OCI-LY7 (cell line): ENCODE measurements at regions not wholly inside any gene's neighbourhood (a gene's known extent, or its start where the extent isn't known, plus 50 kb on each side); places are given as distances from the start of the nearest gene placed in this dataset.
"Not testable (repeated sequence)": the region's sequence is repeated elsewhere in the genome, so short reads cannot be mapped to it uniquely, and the experiment has no call there.

Experiments
- BruUV-seq: library from RNA; stranded (reverse); fragments of 400-500 nt; replicated peaks from 2 replicates; lab custom pipeline; 2021; lab: Mats Ljungman, UMichigan
- CTCF ChIA-PET: fragments of 300-600 bp; sonication (Branson Sonifier 250); formaldehyde crosslinking; loops from one replicate; lab custom pipeline; 2022; ENCODE audit warnings: antibody characterized with exemption; ENCODE audit not compliant: unreplicated experiment; lab: Charles Lee
- POLR2A ChIA-PET: fragments of 300-600 bp; sonication (Branson Sonifier 250); formaldehyde crosslinking; loops from one replicate; lab custom pipeline; 2022; ENCODE audit warnings: antibody characterized with exemption; lab: Charles Lee
- DNase-seq: peaks from one replicate; pipeline ENCODE4 v3.0.0-alpha.2; 2015; ENCODE audit warnings: low spot score
- H2AFZ ChIP-seq: fragments of 200-600 bp; sonication (generic), shearing (Covaris generic); 2 replicates; pipeline ENCODE4 v1.6.1; 2014; ENCODE audit warnings: mild to moderate bottlenecking, antibody characterized with exemption, low read length, moderate library complexity
- H3K27ac ChIP-seq: fragments of 200-600 bp; sonication (generic); 2 replicates; pipeline ENCODE4 v1.5.1; 2014; ENCODE audit warnings: mixed run types, low read depth, mild to moderate bottlenecking, moderate library complexity, low read length, inconsistent platforms; ENCODE audit not compliant: poor library complexity, severe bottlenecking
- H3K36me3 ChIP-seq: fragments of 200-600 bp; sonication (generic); 2 replicates; pipeline ENCODE4 v1.6.1; 2014; ENCODE audit warnings: mild to moderate bottlenecking, antibody characterized with exemption, low read length, moderate library complexity, mixed read lengths; ENCODE audit not compliant: insufficient read depth
- H3K4me1 ChIP-seq: fragments of 200-600 bp; sonication (generic); 2 replicates; pipeline ENCODE4 v1.5.1; 2014; ENCODE audit warnings: mild to moderate bottlenecking, low read length; ENCODE audit not compliant: insufficient read depth, poor library complexity, severe bottlenecking
- H3K4me2 ChIP-seq: fragments of 200-600 bp; sonication (generic); 2 replicates; pipeline ENCODE4 v1.6.1; 2014; ENCODE audit warnings: mild to moderate bottlenecking, low read length
- H3K4me3 ChIP-seq: fragments of 200-600 bp; sonication (generic); 2 replicates; pipeline ENCODE4 v1.5.1; 2014; ENCODE audit warnings: mild to moderate bottlenecking, low read depth, low read length; ENCODE audit not compliant: poor library complexity, severe bottlenecking
- H3K79me2 ChIP-seq: fragments of 200-600 bp; sonication (generic); 2 replicates; pipeline ENCODE4 v1.6.1; 2016; ENCODE audit warnings: low read depth, mild to moderate bottlenecking, low read length, moderate library complexity, mixed read lengths; ENCODE audit not compliant: insufficient read depth
- H3K9me2 ChIP-seq: fragments of 200-600 bp; sonication (generic); 2 replicates; pipeline ENCODE4 v1.6.1; 2016; ENCODE audit warnings: mild to moderate bottlenecking, low read length, mixed read lengths; ENCODE audit not compliant: insufficient read depth
- H3K9me3 ChIP-seq: fragments of 200-600 bp; sonication (generic); 2 replicates; pipeline ENCODE4 v1.6.1; 2014; ENCODE audit warnings: mild to moderate bottlenecking, mixed run types, low read length, mixed read lengths
- H4K20me1 ChIP-seq: fragments of 200-600 bp; sonication (generic); 2 replicates; pipeline ENCODE4 v1.6.1; 2014; ENCODE audit warnings: mild to moderate bottlenecking, antibody characterized with exemption, low read length, moderate library complexity, mixed read lengths; ENCODE audit not compliant: insufficient read depth
- CTCF ChIP-seq: fragments of 200-600 bp; sonication (generic); conservative IDR thresholded peaks from 2 replicates; pipeline ENCODE4 v1.5.1; 2014; ENCODE audit warnings: mild to moderate bottlenecking, antibody characterized with exemption, low read length, moderate library complexity, mixed read lengths
- EZH2phosphoT487 ChIP-seq: fragments of 200-600 bp; sonication (generic); IDR thresholded peaks from 2 replicates; pipeline ENCODE4 v1.6.1; 2018; ENCODE audit warnings: low read depth, borderline replicate concordance, mild to moderate bottlenecking, mixed run types, antibody characterized with exemption, low read length, moderate library complexity, mixed read lengths
- intact Hi-C: fragments of 100-400 bp; cut with micrococcal nuclease; formaldehyde crosslinking; loops from one replicate; pipeline ENCODE4 v1.10.0; 2022; ENCODE audit not compliant: unreplicated experiment

GRCh38 chr3:164007765-164008164, 1070.5 kb downstream of the SI start:
- no TSS peak for BruUV-seq
- intact Hi-C loops: no loop called here
- no peaks in the 10 kb centered on the region for H3K4me1 ChIP-seq
- no peaks in the 10 kb centered on the region for H3K9me3 ChIP-seq
- DNase-seq: no peak
- no peak overlapping the region for H3K4me3 ChIP-seq
- no peaks in the 10 kb centered on the region for H4K20me1 ChIP-seq
- ChIA-PET CTCF (no interaction called here), POLR2A (no interaction called here)
- no peaks in the 10 kb centered on the region for H3K9me2 ChIP-seq
- no peaks in the 10 kb centered on the region for H3K36me3 ChIP-seq
- H3K27ac ChIP-seq: no peak overlapping the region
- H3K4me2 ChIP-seq: no peak overlapping the region
- H2AFZ ChIP-seq: no peak overlapping the region
- H3K79me2 ChIP-seq: no peaks in the 10 kb centered on the region
- TF ChIP-seq CTCF (no peak), EZH2phosphoT487 (no peak)

GRCh38 chr3:164004205-164004604, 1074.1 kb downstream of the SI start:
- Histone ChIP-seq H3K9me3 (no peaks in the 10 kb centered on the region), H3K79me2 (no peaks in the 10 kb centered on the region), H3K4me3 (no peak overlapping the region), H3K9me2 (no peaks in the 10 kb centered on the region), H3K4me1 (no peaks in the 10 kb centered on the region), H3K27ac (no peak overlapping the region), H4K20me1 (no peaks in the 10 kb centered on the region), H2AFZ (no peak overlapping the region), H3K4me2 (no peak overlapping the region), H3K36me3 (no peaks in the 10 kb centered on the region)
- intact Hi-C loops: no loop called here
- no TSS peak for BruUV-seq
- ChIA-PET CTCF (no interaction called here), POLR2A (no interaction called here)
- no peak for TF ChIP-seq CTCF
- no peak for TF ChIP-seq EZH2phosphoT487
- DNase-seq: no peak

- CTCF ChIA-PET, BruUV-seq, H3K4me3 ChIP-seq, H3K9me2 ChIP-seq, intact Hi-C loops, H3K4me2 ChIP-seq, DNase-seq, H3K79me2 ChIP-seq, H4K20me1 ChIP-seq, H3K4me1 ChIP-seq, H3K36me3 ChIP-seq, H3K9me3 ChIP-seq, H2AFZ ChIP-seq, H3K27ac ChIP-seq, POLR2A ChIA-PET: not testable (repeated sequence)
These were observed 1075.3 kb downstream of the SI start for GRCh38 chr3:164003016-164003415.
